ENCODE measurements at regions not wholly inside any gene's neighbourhood (a gene's known extent, or its start where the extent isn't known, plus 50 kb on each side); places are given as distances from the start of the nearest gene placed in this dataset.
"Not testable (repeated sequence)": the region's sequence is repeated elsewhere in the genome, so short reads cannot be mapped to it uniquely, and the experiment has no call there.

DNA sequence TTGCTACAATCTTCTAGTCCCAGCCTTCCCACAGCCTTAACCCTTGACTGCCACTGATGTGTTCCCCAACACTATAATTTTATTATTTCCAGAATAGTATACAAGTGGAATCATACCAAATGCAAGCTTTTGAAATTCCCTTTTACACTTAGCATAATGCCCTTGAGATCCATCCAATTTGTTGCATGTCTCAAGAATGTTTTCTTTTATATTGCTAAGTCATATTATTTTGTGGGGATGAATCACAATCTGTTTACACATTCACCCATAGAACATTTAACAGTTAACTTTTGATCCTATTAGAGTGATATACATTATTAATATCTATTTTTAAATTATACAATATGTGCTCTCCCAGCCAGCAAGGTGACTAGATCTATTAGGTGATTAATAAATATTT is 74.3 kb upstream of the KYNU start:
- no peaks in the 10 kb centered on the region for H3K9me3 ChIP-seq (ENCODE audit: control insufficient read depth in 2 of 2, insufficient read depth in 1 of 2, low read length in 1 of 2)
- no peaks in the 10 kb centered on the region for H3K36me3 ChIP-seq (ENCODE audit: control insufficient read depth in 2 of 2, insufficient read depth in 2 of 2, low read length in 1 of 2)
- H3K27me3 ChIP-seq (ENCODE audit: control insufficient read depth in 2 of 2, insufficient read depth in 1 of 2, low read length in 1 of 2), result no peaks in the 10 kb centered on the region
- H3K27ac ChIP-seq (ENCODE audit: low read depth in 1 of 2, low read length in 1 of 2), result no peak overlapping the region
- DNase-seq (ENCODE audit: low read depth in 6 of 9, low spot score in 9 of 9), result no peak
- no peaks in the 10 kb centered on the region for H3K4me1 ChIP-seq (ENCODE audit: control insufficient read depth in 2 of 2, insufficient read depth in 2 of 2, low read length in 2 of 2)
- H3K4me3 ChIP-seq (ENCODE audit: low read length in 2 of 2), result no peak overlapping the region

DNA sequence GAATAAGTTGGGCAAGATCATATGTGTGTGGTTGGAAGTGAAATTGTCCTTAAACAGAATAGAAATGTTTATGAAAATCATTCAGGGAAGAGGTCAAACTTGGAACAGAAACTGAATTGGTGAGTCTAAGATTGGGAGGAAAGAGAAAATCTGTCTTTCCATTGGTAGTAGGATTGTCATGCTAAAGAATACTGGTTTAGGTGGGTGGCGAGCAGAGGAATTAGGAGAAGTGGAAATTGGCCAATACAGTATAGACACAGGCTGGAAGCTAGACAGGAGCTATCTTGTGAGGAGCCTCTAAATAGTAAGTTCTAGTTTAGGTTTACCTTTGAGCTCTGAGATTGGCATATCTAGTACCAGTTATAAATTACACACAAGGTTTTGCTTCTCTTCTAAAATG is 80.9 kb upstream of the KYNU start:
- no peaks in the 10 kb centered on the region for H3K4me1 ChIP-seq (ENCODE audit: control insufficient read depth in 2 of 2, insufficient read depth in 2 of 2, low read length in 2 of 2)
- no peaks in the 10 kb centered on the region for H3K9me3 ChIP-seq (ENCODE audit: control insufficient read depth in 2 of 2, insufficient read depth in 1 of 2, low read length in 1 of 2)
- DNase-seq (ENCODE audit: low read depth in 6 of 9, low spot score in 9 of 9), result no peak
- H3K36me3 ChIP-seq (ENCODE audit: control insufficient read depth in 2 of 2, insufficient read depth in 2 of 2, low read length in 1 of 2), result no peaks in the 10 kb centered on the region
- 96% methylated on average over 1 of the region's 1 CpG for WGBS
- H3K27ac ChIP-seq (ENCODE audit: low read depth in 1 of 2, low read length in 1 of 2), result no peak overlapping the region
- no peaks in the 10 kb centered on the region for H3K27me3 ChIP-seq (ENCODE audit: control insufficient read depth in 2 of 2, insufficient read depth in 1 of 2, low read length in 1 of 2)
- no peak overlapping the region for H3K4me3 ChIP-seq (ENCODE audit: low read length in 2 of 2)

DNA sequence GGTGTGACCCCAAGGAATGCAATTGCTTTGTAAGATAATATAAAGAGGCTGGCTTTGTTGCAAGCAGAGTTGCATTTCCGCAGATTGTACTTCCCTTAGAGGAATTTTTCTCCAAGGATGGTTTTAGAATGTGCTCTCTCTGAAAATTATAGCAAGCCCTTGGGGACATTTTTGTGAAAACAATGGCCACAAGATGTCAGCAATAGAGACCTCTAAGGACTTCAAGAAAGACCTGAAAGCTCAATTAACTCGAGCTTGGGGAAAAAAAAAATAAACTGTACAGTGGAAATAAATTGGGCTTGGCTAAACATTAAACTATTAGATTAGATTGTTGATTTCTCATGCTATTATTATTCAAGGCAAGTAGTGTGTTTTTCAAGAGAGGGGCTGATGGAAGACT is 81.3 kb upstream of the KYNU start:
- no peak overlapping the region for H3K27ac ChIP-seq (ENCODE audit: low read depth in 1 of 2, low read length in 1 of 2)
- 83% methylated on average over 2 of the region's 2 CpGs for WGBS
- H3K36me3 ChIP-seq (ENCODE audit: control insufficient read depth in 2 of 2, insufficient read depth in 2 of 2, low read length in 1 of 2), result no peaks in the 10 kb centered on the region
- DNase-seq (ENCODE audit: low read depth in 6 of 9, low spot score in 9 of 9), result no peak
- H3K4me3 ChIP-seq (ENCODE audit: low read length in 2 of 2), result no peak overlapping the region
- no peaks in the 10 kb centered on the region for H3K27me3 ChIP-seq (ENCODE audit: control insufficient read depth in 2 of 2, insufficient read depth in 1 of 2, low read length in 1 of 2)
- no peaks in the 10 kb centered on the region for H3K9me3 ChIP-seq (ENCODE audit: control insufficient read depth in 2 of 2, insufficient read depth in 1 of 2, low read length in 1 of 2)
- no peaks in the 10 kb centered on the region for H3K4me1 ChIP-seq (ENCODE audit: control insufficient read depth in 2 of 2, insufficient read depth in 2 of 2, low read length in 2 of 2)

DNA sequence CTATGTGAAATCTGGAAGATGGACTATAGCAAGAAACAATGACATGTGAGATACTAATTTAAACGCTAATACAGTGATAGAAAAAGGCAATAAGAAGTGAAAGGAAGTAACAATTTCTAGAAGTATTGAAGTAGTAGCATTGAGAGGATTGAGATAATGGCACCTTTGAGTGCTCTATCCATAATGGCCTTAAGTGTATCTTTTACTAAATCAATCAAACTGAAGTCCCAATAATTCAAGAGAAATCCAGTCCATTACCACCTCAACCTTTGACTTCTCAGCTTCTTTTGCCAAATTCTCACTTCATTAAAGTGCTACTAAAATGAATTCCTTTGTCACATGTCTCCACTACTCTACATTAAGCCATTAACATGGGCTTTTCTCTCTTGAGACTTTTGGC is 82.6 kb upstream of the KYNU start:
- Histone ChIP-seq H3K9me3 (ENCODE audit: control insufficient read depth in 2 of 2, insufficient read depth in 1 of 2, low read length in 1 of 2) (no peaks in the 10 kb centered on the region), H3K4me1 (ENCODE audit: control insufficient read depth in 2 of 2, insufficient read depth in 2 of 2, low read length in 2 of 2) (no peaks in the 10 kb centered on the region), H3K27ac (ENCODE audit: low read depth in 1 of 2, low read length in 1 of 2) (no peak overlapping the region), H3K36me3 (ENCODE audit: control insufficient read depth in 2 of 2, insufficient read depth in 2 of 2, low read length in 1 of 2) (no peaks in the 10 kb centered on the region), H3K27me3 (ENCODE audit: control insufficient read depth in 2 of 2, insufficient read depth in 1 of 2, low read length in 1 of 2) (no peaks in the 10 kb centered on the region), H3K4me3 (ENCODE audit: low read length in 2 of 2) (no peak overlapping the region)
- WGBS, result 99% methylated on average over 1 of the region's 1 CpG
- DNase-seq (ENCODE audit: low read depth in 6 of 9, low spot score in 9 of 9), result no peak

DNA sequence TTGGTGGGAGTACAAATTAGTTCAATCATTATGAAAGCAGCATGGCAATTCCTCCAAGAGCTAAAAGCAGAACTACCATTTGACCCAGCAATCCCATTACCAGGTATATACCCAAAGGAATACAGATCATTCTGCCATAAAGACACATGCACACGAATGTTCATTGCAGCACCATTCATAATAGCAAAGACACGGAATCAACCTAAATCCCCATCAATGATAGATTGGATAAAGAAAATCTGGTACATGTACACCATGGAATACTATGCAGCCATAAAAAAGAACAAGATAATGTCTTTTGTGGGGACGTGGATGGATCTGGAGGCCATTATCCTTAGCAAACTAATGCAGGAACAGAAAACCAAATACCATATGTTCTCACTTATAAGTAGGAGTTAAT is 85.1 kb upstream of the KYNU start:
- not testable (repeated sequence) for H3K27ac ChIP-seq (ENCODE audit: low read depth in 1 of 2, low read length in 1 of 2); H3K36me3 ChIP-seq (ENCODE audit: control insufficient read depth in 2 of 2, insufficient read depth in 2 of 2, low read length in 1 of 2); H3K4me3 ChIP-seq (ENCODE audit: low read length in 2 of 2); DNase-seq (ENCODE audit: low read depth in 6 of 9, low spot score in 9 of 9); H3K4me1 ChIP-seq (ENCODE audit: control insufficient read depth in 2 of 2, insufficient read depth in 2 of 2, low read length in 2 of 2); H3K27me3 ChIP-seq (ENCODE audit: control insufficient read depth in 2 of 2, insufficient read depth in 1 of 2, low read length in 1 of 2); H3K9me3 ChIP-seq (ENCODE audit: control insufficient read depth in 2 of 2, insufficient read depth in 1 of 2, low read length in 1 of 2)
- WGBS, result 92% methylated on average over 3 of the region's 3 CpGs

DNA sequence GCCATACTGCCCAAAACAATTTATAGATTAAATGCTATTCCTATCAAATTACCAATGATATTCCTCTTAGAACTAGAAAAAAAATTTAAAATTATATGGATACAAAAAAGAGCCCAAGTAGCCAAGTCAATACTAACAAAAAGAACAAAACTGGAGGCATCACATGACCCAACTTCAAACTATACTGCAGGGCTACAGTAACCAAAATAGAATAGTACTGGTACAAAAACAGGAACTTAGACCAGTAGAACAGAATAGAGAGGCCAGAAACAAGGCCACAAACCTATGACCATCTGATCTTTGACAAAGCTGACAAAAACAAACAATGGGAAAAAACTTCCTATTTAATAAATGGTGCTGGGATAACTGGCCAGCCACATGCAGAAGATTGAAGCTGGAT is 86.1 kb upstream of the KYNU start:
- Histone ChIP-seq H3K9me3 (ENCODE audit: control insufficient read depth in 2 of 2, insufficient read depth in 1 of 2, low read length in 1 of 2) (no peaks in the 10 kb centered on the region), H3K27ac (ENCODE audit: low read depth in 1 of 2, low read length in 1 of 2) (no peak overlapping the region), H3K36me3 (ENCODE audit: control insufficient read depth in 2 of 2, insufficient read depth in 2 of 2, low read length in 1 of 2) (no peaks in the 10 kb centered on the region), H3K4me3 (ENCODE audit: low read length in 2 of 2) (no peak overlapping the region), H3K4me1 (ENCODE audit: control insufficient read depth in 2 of 2, insufficient read depth in 2 of 2, low read length in 2 of 2) (no peaks in the 10 kb centered on the region), H3K27me3 (ENCODE audit: control insufficient read depth in 2 of 2, insufficient read depth in 1 of 2, low read length in 1 of 2) (no peaks in the 10 kb centered on the region)
- DNase-seq (ENCODE audit: low read depth in 6 of 9, low spot score in 9 of 9), result no peak

DNA sequence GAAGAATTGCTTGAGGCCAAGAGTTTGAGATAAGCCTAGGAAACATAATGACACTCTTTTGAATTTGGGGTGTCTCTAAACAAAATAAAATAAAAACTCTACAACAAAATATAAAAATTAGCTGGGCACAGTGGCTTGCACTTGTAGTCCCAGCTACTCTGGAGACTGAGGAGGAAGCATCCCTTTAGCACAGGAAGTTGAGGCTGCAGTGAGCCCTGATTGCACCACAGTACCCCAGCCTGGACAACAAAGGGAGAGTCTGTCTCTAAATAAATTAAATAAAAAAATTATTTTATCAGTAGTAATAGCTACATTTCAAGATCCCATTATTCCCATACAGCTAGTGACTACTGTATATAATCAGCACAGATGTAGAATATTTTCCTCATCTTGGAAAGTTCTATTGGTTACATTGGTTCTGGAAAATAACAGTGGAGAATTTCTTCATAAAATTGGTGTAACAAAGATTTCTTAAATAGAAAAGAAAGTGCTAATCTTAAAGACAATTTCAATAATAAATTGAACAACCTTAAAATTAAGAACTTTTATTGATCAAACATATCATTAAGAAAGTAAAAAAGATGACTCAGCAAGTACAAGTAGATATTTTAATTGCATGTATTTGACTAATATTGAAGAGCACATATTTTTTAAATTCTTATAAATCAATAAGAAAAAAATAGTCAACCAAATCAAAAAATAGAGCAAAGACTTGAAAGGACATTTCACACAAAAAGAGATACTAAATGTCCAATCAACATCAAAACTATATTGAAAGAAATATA is 90.4 kb upstream of the KYNU start:
- Histone ChIP-seq H3K9me3 (ENCODE audit: control insufficient read depth in 2 of 2, insufficient read depth in 1 of 2, low read length in 1 of 2) (no peaks in the 10 kb centered on the region), H3K27me3 (ENCODE audit: control insufficient read depth in 2 of 2, insufficient read depth in 1 of 2, low read length in 1 of 2) (no peaks in the 10 kb centered on the region), H3K4me3 (ENCODE audit: low read length in 2 of 2) (no peak overlapping the region), H3K4me1 (ENCODE audit: control insufficient read depth in 2 of 2, insufficient read depth in 2 of 2, low read length in 2 of 2) (no peaks in the 10 kb centered on the region), H3K27ac (ENCODE audit: low read depth in 1 of 2, low read length in 1 of 2) (no peak overlapping the region), H3K36me3 (ENCODE audit: control insufficient read depth in 2 of 2, insufficient read depth in 2 of 2, low read length in 1 of 2) (no peaks in the 10 kb centered on the region)
- DNase-seq (ENCODE audit: low read depth in 6 of 9, low spot score in 9 of 9), result no peak

DNA sequence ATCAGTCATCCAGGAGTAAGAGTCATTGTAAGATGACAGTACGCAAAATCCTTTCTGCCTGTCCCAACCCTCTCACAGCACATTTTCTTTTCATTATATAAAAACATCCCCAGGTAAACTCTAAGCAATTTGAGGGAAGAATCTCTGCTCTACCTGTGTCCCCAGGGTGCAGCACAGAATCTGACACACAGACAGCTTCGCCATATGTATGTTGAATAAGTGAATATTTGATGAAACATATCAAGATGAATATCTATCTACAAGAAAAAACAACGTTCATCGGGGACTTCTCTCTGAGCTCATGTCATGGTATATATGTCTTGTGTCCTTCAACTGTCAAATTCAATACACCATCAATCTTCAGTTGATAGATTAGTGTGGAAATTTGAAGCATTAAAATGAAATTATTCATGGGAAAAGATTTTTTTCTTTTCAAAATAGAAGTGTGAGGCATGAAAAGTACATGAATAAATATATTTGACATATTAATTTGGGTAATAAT is 94.5 kb upstream of the KYNU start:
- 94% methylated on average over 4 of the region's 4 CpGs for WGBS
- Histone ChIP-seq H3K27me3 (ENCODE audit: control insufficient read depth in 2 of 2, insufficient read depth in 1 of 2, low read length in 1 of 2) (no peaks in the 10 kb centered on the region), H3K27ac (ENCODE audit: low read depth in 1 of 2, low read length in 1 of 2) (no peak overlapping the region), H3K4me1 (ENCODE audit: control insufficient read depth in 2 of 2, insufficient read depth in 2 of 2, low read length in 2 of 2) (no peaks in the 10 kb centered on the region), H3K36me3 (ENCODE audit: control insufficient read depth in 2 of 2, insufficient read depth in 2 of 2, low read length in 1 of 2) (no peaks in the 10 kb centered on the region), H3K9me3 (ENCODE audit: control insufficient read depth in 2 of 2, insufficient read depth in 1 of 2, low read length in 1 of 2) (no peaks in the 10 kb centered on the region), H3K4me3 (ENCODE audit: low read length in 2 of 2) (no peak overlapping the region)
- no peak for DNase-seq (ENCODE audit: low read depth in 6 of 9, low spot score in 9 of 9)

DNA sequence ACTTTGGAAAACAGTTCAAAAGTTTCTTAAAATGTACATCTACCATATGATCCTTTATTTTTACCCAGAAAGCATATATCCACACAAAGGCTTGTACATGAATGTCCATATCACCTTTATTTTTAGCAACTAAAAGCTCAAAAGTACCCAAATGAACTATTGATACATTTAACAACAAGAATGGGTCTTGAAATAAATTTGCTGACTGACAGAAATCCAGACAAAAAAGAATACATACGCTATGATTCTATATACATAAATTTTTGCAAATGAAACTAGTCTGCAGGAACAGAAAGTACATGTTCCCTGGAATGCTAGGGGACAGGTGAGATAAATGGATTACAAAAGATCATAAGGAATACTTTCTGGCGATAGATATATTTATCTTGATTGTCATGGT is 96.3 kb upstream of the KYNU start:
- H3K36me3 ChIP-seq (ENCODE audit: control insufficient read depth in 2 of 2, insufficient read depth in 2 of 2, low read length in 1 of 2), result no peaks in the 10 kb centered on the region
- 97% methylated on average over 2 of the region's 2 CpGs for WGBS
- no peak overlapping the region for H3K4me3 ChIP-seq (ENCODE audit: low read length in 2 of 2)
- no peak overlapping the region for H3K27ac ChIP-seq (ENCODE audit: low read depth in 1 of 2, low read length in 1 of 2)
- DNase-seq (ENCODE audit: low read depth in 6 of 9, low spot score in 9 of 9), result no peak
- H3K27me3 ChIP-seq (ENCODE audit: control insufficient read depth in 2 of 2, insufficient read depth in 1 of 2, low read length in 1 of 2), result no peaks in the 10 kb centered on the region
- no peaks in the 10 kb centered on the region for H3K9me3 ChIP-seq (ENCODE audit: control insufficient read depth in 2 of 2, insufficient read depth in 1 of 2, low read length in 1 of 2)
- no peaks in the 10 kb centered on the region for H3K4me1 ChIP-seq (ENCODE audit: control insufficient read depth in 2 of 2, insufficient read depth in 2 of 2, low read length in 2 of 2)

Data from thymus (tissue), 11 donors.